ENCODE measurements at regions not wholly inside any gene's neighbourhood (a gene's known extent, or its start where the extent isn't known, plus 50 kb on each side); places are given as distances from the start of the nearest gene placed in this dataset.
"Not testable (repeated sequence)": the region's sequence is repeated elsewhere in the genome, so short reads cannot be mapped to it uniquely, and the experiment has no call there.

DNA sequence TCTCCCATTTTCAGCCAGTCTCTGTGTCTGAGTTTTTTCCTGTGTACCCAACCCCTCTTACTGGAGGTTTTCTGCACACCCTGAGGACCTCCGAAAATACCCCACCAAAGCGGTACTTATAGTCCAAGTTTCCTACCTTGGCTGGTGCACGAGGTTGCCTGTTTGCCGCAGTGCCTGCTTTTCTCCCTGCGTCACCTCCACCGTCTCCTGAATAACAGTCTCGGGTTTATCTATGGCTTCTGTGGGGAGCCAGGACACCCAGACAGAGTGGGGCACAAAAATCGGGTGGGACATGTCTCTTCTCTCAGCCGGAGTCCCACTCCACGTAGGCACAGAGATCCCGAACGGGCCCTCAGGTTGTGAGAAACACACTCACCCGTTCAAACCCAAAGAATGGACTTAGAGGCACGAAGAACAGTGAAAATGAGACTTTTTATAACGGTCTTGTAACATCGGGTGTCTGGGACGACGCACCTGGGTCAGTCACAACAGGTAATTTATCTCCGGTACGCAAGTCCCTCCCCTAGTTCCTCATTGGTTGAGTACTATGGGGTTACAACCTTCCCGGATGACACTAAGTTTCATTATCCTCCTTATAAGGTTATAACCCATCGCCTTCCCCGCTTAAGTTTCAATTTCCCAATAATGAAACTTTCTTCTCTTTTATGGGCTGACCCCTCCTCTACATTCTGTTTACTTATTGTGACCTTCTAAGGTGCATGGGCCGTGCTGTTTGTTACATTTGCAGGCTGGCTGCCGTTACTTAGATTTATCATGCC, 970.2 kb upstream of the COX7C start:
- DNase-seq (ENCODE audit: low spot score) = no peak
- no peak for FAIRE-seq

GRCh38 chr5:85648495-85648894, 969.2 kb upstream of the COX7C start:
- FAIRE-seq (no peak), DNase-seq (ENCODE audit: low spot score) (no peak)

GRCh38 chr5:85651731-85652130, 966.0 kb upstream of the COX7C start:
- FAIRE-seq (no peak), DNase-seq (ENCODE audit: low spot score) (no peak)

DNA sequence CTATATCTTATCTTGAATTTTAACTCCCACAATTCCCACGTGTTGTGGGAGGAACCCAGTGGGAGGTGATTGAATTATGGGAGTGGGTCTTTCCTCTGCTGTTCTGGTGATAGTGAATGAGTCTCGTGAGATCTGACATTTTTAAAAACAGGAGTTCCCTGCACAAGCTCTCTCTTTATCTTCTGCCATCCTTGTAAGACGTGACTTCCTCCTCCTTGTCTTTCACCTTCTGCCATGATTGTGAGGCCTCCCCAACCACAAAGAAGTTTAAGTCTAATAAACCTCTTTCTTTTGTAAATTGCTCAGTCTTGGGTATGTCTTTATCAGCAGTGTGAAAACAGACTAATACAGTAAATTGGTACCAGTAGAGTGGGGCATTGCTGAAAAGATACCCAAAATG, 963.6 kb upstream of the COX7C start:
- FAIRE-seq; DNase-seq (ENCODE audit: low spot score): not testable (repeated sequence)

GRCh38 chr5:85656050-85656449, 961.7 kb upstream of the COX7C start:
- no peak for DNase-seq (ENCODE audit: low spot score)
- no peak for FAIRE-seq

DNA sequence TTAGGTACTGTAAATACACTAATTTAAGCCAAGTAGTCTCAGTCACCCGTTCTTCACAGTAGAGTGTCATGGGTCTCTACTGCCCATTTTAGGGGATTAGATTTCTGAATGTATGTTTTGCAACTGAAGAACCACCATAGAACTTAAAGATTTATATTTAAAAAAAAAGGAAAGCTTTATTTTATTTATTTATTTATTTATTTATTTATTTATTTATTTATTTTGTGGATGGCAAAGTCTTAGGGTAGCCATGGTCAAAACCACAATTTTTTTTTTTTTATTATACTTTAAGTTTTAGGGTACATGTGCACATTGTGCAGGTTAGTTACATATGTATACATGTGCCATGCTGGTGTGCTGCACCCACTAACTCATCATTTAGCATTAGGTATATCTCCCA, 960.4 kb upstream of the COX7C start:
- DNase-seq (ENCODE audit: low spot score); FAIRE-seq: not testable (repeated sequence)

DNA sequence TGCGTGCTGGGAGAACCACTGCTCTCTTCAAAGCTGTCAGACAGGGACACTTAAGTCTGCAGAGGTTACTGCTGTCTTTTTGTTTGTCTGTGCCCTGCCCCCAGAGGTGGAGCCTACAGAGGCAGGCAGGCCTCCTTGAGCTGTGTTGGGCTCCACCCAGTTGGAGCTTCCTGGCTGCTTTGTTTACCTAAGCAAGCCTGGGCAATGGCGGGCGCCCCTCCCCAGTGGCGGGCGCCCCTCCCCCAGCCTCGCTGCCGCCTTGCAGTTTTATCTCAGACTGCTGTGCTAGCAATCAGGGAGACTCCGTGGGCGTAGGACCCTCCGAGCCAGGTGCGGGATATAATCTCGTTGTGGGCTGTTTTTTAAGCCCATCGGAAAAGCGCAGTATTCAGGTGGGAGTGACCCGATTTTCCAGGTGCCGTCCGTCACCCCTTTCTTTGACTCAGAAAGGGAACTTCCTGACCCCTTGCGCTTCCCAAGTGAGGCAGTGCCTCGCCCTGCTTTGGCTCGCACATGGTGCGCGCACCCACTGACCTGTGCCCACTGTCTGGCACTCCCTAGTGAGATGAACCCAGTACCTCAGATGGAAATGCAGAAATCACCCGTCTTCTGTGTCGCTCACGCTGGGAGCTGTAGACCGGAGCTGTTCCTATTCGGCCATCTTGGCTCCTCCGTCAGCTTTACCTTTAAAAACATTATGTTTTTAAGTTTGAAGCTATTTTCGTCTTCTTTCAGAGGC, 954.6 kb upstream of the COX7C start:
- not testable (repeated sequence) for FAIRE-seq; DNase-seq (ENCODE audit: low spot score)

GRCh38 chr5:85663708-85664031, 954.1 kb upstream of the COX7C start:
- FAIRE-seq (no peak), DNase-seq (ENCODE audit: low spot score) (peak; percentile 2)

- DNase-seq (ENCODE audit: low spot score) (no peak), FAIRE-seq (no peak)
These were observed 947.3 kb upstream of the COX7C start for GRCh38 chr5:85670417-85670816.

DNA sequence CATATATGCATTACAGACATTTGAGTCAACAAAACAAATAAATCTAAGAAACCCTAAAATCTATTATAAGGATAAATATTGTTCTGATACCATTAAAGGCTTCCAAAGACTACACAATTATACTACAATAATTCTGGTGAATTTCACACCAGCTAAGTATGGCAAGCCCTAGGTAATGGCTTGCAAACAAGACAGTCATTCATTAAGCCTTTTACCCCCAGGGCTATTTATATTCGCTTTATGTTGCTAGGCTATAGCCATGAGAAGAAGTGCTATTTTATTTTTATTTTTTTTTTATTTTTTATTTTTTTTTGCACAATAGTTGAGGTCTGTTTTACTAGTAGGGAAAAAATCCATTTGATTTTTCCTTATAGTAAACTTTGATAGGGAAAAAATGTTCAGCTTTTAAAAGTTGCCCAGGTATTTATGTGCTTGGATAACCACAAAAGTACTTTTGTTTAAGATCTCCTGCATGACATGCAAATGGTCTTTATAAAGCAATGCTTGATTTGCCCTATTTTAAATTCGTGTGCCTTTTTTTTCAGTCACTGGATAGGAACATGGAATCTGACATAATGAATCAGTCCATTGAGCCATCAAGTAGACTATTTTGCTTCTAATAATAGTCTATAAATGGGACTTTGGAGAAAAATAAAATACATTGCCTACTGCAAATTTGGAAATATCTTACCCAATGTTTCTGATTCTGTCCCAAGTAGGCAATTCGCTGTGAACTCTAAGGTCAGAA, 946.3 kb upstream of the COX7C start:
- DNase-seq (ENCODE audit: low spot score) = no peak

DNA sequence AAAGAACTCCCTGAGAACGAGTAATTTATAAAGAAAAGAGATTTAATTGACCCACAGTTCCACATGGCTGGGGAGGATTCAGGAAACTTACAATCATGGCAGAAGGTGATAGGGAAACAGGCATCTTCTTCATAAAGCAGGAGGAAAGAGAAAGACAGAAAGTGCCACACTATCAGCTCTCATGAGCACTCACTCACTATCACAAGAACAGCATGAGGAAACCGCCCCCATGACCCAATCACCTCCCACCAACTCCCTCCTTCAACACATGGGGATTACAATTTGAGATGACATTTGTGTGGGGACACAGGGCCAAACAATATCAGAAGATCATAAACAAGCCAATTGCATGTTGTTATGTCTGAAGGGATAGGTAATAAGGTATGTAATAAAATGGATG, 935.9 kb upstream of the COX7C start:
- FAIRE-seq (no peak), DNase-seq (ENCODE audit: low spot score) (no peak)

More for the DNA sequence above, 946.3 kb upstream of the COX7C start:
- no peak for FAIRE-seq

GRCh38 chr5:85684351-85684750, 933.4 kb upstream of the COX7C start:
- FAIRE-seq (no peak), DNase-seq (ENCODE audit: low spot score) (no peak)

DNA sequence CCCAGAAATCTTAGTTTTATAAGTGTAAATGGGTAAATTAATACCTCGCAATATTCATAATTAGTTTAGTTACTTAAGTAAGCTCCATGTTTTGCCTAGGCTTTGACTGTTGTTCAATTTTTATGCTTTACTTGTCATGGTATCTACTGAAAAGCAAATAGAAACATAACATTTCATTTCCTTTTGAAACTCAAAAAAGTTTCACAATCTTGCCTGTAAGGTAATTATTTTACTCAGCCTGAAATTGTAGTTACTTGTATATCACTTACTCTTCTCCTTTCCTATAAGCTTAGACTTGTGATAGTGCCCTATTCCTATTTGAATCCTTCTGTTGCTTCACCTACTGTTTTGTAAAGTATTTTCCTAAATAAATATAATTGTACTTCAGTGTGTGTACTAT, 914.4 kb upstream of the COX7C start:
- DNase-seq (ENCODE audit: low spot score) = no peak
- no peak for FAIRE-seq

- FAIRE-seq = no peak
These were observed 908.0 kb upstream of the COX7C start for GRCh38 chr5:85709728-85710127.

DNA sequence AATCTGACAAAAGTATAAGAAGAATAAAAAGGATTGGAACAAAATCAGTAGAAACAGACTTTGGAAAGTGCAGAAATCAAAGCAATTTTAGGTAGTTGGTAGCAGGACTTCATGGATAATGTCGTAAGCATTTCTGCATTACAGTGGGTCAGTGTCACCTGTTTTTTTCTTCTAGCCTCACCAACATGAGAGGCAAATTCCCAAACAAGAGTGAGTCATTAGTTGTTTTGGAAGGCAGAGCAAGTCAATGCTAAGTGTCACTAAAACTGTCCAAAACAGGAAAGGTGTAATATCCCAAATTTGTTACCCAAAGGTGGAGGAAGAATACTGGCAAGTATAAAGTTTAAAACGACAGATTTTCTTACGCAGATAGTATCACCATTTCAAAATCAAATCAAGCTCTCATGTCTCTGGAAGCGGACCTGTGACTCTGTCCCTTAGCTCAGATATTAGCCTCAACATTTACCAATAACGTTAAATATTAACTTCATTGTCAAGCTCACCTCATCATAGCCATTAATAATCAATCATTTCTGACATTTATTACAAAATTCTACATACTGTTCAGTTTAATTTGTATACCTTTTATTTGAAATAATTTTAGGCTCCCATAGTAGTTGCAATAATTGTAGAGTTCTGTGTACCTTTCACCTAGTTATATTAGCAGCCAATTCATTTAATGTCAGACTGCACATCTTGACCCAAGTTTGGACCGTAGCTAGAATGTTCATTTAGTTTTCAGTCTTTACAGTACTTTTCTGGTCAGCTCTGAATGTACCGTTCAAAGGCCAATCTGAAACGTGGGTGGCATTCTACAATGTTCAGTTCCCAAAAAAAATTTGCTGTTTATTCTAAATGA, 901.2 kb upstream of the COX7C start:
- FAIRE-seq (no peak), DNase-seq (ENCODE audit: low spot score) (no peak)

More at GRCh38 chr5:85709728-85710127, 908.0 kb upstream of the COX7C start:
- DNase-seq (ENCODE audit: low spot score) = no peak

DNA sequence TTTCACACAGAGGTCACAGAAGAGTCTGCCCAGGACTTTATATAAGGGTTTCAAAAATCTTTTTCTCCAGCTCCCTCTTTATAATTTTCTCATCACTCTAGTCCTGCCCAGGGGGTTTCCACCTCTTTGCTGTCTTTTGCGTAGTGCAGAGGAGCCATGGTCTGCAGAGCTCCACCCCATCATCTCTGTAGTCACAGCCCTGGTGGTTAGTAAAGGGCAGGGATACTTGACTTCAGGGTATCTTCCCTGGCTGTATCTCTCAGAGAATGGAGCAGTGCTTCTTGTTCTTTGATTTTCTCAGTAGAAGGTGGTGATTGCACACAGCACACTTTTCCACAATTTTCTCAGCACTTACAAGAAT, 900.6 kb upstream of the COX7C start:
- FAIRE-seq (no peak), DNase-seq (ENCODE audit: low spot score) (no peak)

- no peak for FAIRE-seq
- no peak for DNase-seq (ENCODE audit: low spot score)
These were observed 885.6 kb upstream of the COX7C start for GRCh38 chr5:85732185-85732584.

DNA sequence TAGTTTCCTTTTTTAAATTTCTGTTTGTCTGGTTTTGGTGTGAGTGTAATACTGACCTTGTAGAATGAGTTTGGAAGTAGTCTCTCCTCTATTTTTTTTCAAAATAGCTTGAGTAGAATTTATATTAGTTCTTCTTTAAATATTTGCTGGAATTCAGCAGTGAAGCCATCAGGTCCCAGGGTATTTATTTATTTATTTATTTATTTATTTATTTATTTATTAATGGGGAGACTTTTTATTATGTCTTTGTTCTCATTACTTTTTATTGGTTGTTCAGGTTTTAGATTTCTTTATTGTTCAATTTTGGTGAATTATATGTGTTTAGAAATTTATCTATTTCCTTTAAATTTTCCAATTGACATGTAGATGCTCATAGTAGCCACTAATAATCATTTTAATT, 875.8 kb upstream of the COX7C start:
- no peak for DNase-seq (ENCODE audit: low spot score)
- FAIRE-seq = no peak

GRCh38 chr5:85760519-85760918, 857.2 kb upstream of the COX7C start:
- FAIRE-seq = no peak
- no peak for DNase-seq (ENCODE audit: low spot score)

DNA sequence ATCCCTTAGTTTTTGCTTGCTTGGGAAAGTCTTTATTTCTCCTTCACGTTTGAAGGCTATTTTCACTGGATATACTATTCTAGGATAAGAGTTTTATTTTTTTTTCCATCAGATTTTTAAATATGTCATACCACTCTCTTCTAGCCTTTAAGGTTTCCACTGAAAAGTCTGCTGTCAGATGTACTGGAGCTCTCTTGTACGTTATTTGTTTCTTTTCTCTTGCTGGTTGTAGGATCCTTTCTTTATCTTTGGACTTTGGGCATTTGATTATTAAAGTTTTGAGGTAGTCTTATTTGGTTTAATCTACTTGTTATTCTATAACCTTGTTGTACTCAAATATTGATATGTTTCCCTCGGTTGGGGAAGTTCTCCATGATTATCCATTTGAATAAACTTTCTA, 848.4 kb upstream of the COX7C start:
- FAIRE-seq (no peak), DNase-seq (ENCODE audit: low spot score) (no peak)

DNA sequence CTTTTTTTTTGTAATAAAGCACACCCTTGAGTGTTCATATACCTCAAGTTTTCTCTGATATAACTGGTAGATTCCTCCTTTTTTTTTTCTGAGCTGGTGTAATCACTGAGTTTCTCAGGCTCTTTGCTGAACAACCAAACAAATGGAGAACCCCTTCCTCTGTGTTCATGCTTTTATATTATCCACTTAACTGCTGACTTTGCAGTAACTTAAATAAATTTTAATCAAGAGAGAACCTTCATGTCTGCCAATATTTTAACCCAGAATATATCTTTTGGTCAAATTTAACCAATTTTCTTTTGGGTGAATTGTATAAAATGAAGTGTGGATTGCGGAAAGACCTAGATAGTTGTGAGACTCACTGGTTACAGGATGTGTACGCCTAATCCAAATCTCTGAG, 833.0 kb upstream of the COX7C start:
- no peak for FAIRE-seq
- DNase-seq (ENCODE audit: low spot score) = no peak
